KG1 (cell line): ENCODE measurements at regions not wholly inside any gene's neighbourhood (a gene's known extent, or its start where the extent isn't known, plus 50 kb on each side); places are given as distances from the start of the nearest gene placed in this dataset.

Experiments
- DNase-seq: peaks from one replicate; lab custom pipeline; 2025; lab: John Stamatoyannopoulos, UW

DNA sequence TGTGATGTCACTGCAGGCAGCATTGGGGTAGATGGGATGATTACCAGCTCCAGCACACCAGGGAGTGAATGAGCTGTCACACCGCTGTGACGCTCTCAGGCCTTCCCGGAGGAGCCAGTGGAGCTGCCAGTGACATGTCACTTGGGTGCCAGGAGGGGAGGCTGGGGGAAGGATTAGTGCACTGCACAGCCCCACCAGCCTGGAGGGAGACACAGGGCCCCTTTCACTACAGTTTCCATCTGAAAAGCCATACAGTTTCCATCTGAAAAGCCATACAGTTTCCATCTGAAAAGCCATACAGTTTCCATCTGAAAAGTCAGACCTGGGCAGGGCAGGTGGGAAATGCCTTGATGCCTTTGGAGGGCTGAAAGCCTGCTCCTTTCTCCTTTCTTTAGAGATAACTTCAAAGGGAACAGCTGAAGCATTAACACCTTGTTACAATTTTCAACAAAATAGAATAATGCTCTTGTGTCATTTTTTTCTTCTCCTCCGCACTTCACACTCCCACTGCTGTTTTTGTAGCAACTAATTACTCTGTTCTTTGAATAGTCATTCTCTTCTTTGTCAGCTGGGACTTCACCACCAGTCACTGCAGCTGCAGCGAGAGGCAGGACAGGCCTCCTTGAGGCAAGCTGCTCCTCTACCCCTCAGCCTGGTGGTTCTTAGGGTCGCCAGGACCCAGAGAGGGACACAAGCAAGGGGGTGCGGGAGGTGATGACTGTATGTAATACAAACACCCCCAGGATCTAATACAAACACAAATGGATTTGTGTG lies 256.9 kb upstream of the RGS6 start:
- no peak for DNase-seq

GRCh38 chr14:71675900-71676287 lies 256.3 kb upstream of the RGS6 start:
- DNase-seq, result no peak

DNA sequence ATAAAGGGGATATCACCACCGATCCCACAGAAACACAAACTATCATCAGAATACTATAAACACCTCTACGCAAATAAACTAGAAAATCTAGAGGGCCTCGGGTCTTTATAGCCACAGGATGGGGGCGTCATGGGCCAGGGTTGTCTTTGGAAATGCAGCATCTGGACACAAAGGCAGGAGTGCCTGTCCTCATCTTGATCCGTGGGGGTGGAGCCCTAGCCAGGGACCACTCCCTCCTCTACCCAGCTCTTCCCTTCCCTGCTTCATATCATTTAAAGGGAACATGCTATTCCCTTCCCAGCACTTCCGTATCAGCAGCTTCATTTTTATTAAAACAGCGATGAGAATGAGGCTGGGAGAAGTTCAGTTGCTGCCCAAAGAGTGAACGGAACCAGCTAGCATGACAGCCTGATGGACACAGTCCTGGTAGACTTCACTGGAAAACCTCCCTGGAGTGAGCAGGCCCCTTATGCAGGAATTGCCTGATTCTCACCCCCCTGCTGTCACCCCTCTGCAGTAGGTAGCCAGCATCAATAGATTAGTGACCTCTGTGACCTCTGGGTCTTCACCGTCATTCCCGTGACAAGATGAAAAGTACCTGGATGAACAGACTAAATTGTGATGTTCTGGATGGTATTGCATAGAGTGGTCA lies 251.4 kb upstream of the RGS6 start:
- no peak for DNase-seq

- no peak for DNase-seq
Observed at GRCh38 chr14:71682337-71682736, 249.9 kb upstream of the RGS6 start.

DNA sequence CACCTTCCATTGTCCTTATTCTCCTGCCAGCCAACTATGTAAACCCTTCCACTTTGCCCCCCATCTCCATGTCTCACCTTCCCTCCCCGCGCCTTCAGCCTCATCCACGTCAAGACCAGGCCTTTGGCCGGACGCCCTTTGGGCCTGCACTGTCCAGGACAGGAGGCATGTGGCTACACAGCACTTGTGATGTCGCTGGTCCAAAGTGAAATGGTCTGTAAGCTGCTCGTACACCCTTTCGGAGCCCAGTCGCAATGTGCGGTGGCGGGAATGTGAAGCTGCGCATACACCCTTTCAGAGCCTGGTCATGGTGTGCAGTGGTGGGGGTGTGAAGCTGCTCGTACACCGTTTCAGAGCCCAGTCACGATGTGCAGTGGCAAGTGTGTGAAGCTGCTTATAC lies 247.9 kb upstream of the RGS6 start:
- DNase-seq, result no peak

DNA sequence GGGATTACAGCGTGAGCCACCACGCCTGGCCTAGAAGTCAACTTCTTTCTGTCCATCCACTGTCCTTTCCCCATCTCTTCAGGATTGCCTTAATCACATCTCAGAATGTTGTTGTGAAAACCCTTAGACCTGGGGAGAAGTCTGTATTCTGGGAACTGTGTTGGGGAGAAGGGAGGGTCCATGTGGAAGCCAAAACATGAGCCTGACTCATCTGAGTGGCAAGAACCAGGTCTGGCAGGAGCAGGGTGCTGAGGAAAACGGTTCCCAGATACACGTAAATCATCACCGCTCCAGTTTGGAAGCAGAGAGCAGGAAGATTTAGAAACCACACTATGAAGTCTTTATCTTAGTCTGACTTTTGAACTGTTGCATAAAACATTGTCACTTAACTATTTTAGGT lies 245.6 kb upstream of the RGS6 start:
- no peak for DNase-seq

- no peak for DNase-seq
Observed at GRCh38 chr14:71687166-71687831, 244.9 kb upstream of the RGS6 start.

DNA sequence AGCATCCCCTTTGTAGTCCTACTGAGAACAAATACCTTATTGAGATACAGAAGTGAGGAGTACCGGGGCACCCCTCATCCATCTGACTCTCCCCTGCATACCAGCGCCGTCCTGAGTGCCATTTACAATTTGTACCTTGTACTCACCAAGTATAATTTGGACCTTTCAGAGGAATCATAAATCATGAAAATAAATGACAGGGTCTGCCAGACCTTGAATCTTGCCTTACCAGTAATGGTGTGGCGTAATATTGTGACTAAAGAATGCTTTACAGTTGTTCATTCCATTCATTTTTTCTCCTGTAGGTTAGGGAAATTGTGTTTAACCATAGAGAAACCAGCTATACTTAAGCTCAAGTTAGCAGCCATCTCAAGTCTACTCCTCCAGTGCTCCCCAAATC lies 243.7 kb upstream of the RGS6 start:
- DNase-seq, result no peak

DNA sequence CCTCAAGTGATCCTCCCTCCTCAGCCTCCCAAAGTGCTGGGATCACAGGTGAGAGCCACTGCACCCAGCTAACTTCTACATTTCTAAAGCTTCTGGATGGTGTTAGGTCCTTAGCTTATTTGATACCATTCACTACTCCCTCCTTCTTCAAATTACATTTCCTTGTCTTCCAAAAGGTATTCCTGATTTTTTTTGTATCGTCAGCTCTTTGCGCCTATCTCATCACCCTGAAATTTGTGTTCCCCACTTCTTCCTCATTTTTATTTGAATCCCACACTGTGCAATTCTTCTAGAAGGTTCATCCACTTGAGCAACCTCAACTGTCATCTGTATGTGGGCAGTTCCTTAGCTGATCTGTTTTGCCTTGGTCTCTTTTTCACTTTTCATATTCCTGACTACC lies 241.8 kb upstream of the RGS6 start:
- DNase-seq, result no peak

DNA sequence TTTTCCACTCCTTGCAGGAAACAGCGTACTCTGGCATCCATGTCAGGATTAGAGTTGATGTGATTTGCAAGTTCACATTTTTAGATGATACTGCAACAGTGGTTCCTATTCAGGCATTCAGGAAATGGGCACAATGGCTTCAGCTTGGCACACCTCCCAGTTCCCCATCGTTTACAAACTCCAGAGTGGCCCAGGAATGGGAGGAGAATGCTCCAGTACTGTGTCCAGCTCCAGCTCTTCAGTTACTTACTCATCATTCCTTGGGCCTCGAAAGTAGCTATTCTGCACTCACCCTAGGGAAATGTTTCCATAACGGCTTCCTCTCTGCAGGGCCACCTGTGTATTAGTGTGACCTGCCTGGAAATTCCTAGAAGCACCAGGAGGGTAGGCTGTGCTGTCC lies 239.7 kb upstream of the RGS6 start:
- DNase-seq, result no peak

- DNase-seq, result no peak
Observed at GRCh38 chr14:71693381-71693780, 238.8 kb upstream of the RGS6 start.

GRCh38 chr14:71694591-71695530 lies 237.4 kb upstream of the RGS6 start:
- DNase-seq, result no peak

GRCh38 chr14:71695611-71696350 lies 236.4 kb upstream of the RGS6 start:
- no peak for DNase-seq

GRCh38 chr14:71698027-71698426 lies 234.2 kb upstream of the RGS6 start:
- no peak for DNase-seq

GRCh38 chr14:71698673-71699072 lies 233.6 kb upstream of the RGS6 start:
- DNase-seq, result no peak

DNA sequence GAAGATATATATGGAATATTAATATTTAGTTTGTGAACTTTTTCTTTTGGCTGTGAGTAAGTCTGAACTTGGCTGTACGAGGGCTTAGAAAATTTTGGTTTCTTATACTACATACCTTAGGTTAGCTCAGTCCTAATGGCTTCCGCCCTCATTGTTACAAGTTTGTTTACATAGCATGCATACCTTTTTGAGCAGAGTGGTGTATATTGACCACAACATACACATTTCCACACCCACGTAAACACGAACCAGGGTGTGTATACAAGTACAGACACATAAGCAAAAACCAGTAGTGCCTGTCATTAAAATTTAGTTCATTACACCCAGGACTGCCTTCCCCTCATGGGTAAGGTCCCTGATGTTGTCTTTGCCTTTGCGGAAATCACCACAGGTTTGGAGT lies 230.2 kb upstream of the RGS6 start:
- no peak for DNase-seq

GRCh38 chr14:71702786-71703185 lies 229.4 kb upstream of the RGS6 start:
- no peak for DNase-seq

DNA sequence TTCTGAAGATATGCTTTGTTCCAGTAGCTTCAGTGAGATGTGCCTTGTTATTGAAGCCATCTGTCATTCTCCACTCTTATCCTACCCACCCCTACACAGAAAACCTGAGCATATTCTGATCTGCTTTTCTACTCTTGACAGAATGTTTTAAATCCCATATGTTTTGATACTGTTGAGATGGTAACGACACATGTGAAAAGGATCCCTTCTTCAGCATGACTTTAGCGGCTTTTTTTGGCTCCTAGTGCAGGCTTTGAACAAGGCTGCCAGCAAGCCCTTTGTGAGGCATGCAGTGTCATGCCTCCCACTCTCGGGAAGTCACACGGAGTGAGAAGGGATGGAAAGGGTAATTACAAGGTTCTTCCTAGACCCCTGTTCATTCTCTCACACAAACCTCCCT lies 228.8 kb upstream of the RGS6 start:
- DNase-seq, result no peak

- DNase-seq, result no peak
Observed at GRCh38 chr14:71704210-71704609, 228.0 kb upstream of the RGS6 start.

DNA sequence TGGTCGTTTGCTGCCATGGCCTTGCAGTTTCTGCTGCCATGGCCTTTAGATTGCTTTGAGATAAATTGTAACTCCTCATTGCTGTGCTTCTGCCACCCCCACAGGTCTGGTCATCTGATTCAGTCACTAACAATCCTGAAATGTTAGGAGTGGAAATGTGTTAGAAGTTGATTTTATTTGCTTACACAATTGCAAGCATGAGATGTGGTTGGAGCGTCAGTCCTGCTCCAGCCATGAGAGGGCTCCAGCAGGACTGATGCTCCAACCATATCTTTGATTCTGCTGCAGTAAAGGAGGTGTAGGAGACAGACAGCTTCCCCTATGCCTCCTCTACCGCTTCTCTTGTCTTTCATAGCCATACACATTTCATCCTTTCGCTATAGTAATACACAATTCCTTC lies 226.8 kb upstream of the RGS6 start:
- DNase-seq, result no peak

DNA sequence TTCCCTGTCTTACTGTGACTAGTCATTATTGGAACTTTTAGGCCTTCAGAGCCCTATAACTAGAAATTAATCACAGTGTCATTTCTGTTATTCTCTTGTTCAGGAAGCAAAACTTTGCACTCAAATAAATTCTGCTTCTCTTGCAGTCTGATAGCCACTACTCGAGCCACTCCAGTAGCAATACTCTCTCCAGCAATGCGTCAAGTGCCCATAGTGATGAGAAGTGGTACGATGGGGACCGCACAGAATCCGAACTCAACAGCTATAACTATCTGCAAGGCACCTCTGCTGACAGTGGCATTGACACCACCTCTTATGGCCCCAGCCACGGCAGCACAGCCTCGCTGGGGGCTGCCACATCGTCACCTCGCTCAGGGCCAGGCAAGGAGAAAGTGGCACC lies 223.2 kb upstream of the RGS6 start:
- no peak for DNase-seq

GRCh38 chr14:71709987-71710386 lies 222.2 kb upstream of the RGS6 start:
- no peak for DNase-seq
